Neural cell (in vitro differentiated cells): ENCODE measurements at regions not wholly inside any gene's neighbourhood (a gene's known extent, or its start where the extent isn't known, plus 50 kb on each side); places are given as distances from the start of the nearest gene placed in this dataset.

Source experiments
- CTCF ChIP-seq: fragments of 450-650 bp; IDR thresholded peaks from 2 replicates; pipeline ENCODE4 v1.5.1; 2014; ENCODE audit warnings: antibody characterized with exemption, mild to moderate bottlenecking, moderate library complexity; ENCODE audit not compliant: poor library complexity, severe bottlenecking
- MXI1 ChIP-seq: fragments of 450-650 bp; conservative IDR thresholded peaks from 2 replicates; pipeline ENCODE4 v1.6.1; 2014; ENCODE audit warnings: antibody characterized with exemption, mild to moderate bottlenecking; ENCODE audit not compliant: poor library complexity, severe bottlenecking
- RAD21 ChIP-seq: fragments of 450-650 bp; conservative IDR thresholded peaks from 2 replicates; pipeline ENCODE4 v1.6.1; 2014; ENCODE audit warnings: antibody characterized with exemption, mild to moderate bottlenecking, moderate library complexity
- SMC3 ChIP-seq: fragments of 450-650 bp; conservative IDR thresholded peaks from 2 replicates; pipeline ENCODE4 v1.6.1; 2014; ENCODE audit warnings: antibody characterized with exemption, mild to moderate bottlenecking, moderate library complexity; ENCODE audit not compliant: poor library complexity

DNA sequence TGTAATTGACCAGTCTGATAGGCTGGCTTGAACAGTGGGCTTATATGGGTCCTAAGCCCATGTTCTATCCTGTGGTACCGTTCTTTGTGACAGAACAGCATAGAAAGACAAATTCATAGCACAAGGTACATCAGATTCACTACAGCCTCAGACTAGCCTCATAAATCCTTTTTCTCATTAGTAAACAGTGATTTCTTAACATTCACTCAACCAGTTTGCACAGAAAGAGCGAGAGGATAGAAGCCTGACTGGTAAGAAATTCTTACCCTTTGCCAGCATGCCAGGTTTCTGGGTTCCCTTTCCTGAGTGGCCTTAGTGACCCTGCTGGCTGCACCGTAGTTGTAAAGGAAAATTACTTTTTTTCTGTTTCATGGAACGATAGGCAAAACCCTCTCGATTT is 412.1 kb downstream of the SH2D4B start:
- TF ChIP-seq SMC3 = no peak
- TF ChIP-seq CTCF = no peak
- no peak for TF ChIP-seq RAD21
- TF ChIP-seq MXI1 = no peak
